ENCODE measurements at regions not wholly inside any gene's neighbourhood (a gene's known extent, or its start where the extent isn't known, plus 50 kb on each side); places are given as distances from the start of the nearest gene placed in this dataset.
A peak's percentile ranks its signal among the peaks of the same experiment; 100 is the strongest.

DNA sequence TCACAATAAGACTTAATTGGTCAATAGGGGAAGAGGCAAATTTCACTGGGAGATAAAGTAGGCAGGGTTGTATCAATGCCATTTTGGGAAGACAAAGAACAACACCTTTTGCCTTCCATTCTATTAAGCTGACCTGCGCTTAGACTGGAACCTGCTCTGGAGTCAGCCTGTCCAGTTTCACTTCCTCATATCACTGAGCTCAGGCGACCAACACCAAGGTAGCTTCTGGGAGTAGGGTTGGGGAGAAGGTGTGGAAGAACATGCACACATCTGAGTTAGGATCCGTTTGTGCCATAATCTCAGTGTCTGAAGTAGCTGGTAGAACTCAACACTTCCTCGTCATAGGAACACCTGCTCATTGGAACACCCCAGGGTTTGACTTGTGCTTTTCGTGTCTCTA lies 527.4 kb upstream of the IGFBP3 start:
- DNase-seq (ENCODE audit: low read depth), result no peak

DNA sequence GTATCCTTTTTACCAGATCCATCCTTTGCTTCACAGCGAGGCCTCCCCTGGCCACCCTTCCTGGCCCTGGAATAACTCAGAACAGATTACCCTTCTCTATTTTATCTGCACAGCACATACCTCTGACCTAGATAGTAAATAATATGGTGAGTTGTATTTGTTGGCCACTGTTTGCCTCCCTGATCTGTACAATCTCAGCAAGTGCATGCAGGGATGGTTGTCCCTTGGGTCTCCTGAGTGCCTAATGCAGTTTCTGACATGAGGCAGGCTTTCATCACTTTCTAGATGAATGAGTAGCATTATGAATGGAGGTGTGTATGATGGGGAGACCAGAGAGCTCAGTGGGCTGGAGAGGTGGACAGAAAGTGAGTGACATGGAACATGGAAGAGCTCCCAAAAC lies 525.1 kb upstream of the IGFBP3 start:
- no peak for DNase-seq (ENCODE audit: low read depth)

DNA sequence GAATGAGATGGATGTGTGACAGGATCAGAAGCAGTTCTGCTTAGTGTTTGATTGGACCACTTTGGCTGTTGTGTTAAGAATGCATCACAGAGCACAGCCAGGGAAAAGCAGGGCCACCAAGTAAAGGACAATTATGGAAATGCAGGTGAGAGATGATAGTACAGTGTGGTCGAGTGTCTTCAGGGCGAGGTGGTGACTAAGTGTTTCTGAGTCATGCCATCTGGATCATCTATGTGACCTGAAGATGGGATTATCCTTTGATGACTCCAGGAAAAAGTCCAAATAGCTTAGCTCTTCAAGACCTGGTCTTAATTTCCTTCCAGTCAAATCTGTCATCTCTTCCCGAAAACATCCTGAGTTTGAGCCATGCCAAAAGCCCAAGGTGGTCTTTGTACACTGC lies 523.2 kb upstream of the IGFBP3 start:
- no peak for DNase-seq (ENCODE audit: low read depth)

DNA sequence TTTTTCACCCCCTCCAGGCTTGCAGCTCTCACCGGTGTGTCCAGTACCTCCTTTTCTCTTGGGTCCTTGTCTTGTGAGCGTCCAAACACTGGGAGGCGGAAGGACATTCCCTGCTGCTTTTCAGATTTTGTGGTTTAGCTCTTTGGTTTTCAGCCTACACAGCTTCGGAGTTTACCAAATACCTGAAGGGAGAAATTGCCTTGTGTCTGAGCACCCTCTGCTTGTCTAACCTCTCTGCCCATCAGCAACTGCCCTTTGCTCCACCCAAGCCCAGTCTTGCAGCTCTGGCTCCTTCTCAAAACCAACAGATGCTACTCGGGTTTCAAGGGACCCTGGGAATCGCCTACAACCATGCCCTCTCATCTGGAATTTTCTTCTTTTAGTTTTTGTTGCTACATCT lies 519.1 kb upstream of the IGFBP3 start:
- DNase-seq (ENCODE audit: low read depth), result no peak

DNA sequence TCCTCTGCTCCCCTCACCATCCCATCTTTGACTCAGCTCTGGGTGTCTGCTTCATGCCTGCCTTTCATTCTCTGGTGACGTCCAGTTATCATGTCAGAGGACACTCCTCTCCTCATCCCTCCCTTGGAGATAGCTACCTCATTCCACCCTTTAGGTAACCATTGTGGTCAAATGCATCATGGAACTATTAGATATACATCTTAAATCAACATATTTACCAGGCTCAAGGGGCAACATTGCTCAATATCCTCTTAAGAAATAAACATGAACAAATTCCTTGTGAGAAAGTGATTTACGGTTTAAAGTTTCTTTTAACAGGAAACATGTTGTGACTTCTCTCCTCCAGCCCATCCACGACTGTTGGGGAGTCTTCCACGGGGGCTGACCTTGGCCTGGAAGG lies 511.6 kb upstream of the IGFBP3 start:
- peak; percentile 62 for DNase-seq (ENCODE audit: low read depth)

DNA sequence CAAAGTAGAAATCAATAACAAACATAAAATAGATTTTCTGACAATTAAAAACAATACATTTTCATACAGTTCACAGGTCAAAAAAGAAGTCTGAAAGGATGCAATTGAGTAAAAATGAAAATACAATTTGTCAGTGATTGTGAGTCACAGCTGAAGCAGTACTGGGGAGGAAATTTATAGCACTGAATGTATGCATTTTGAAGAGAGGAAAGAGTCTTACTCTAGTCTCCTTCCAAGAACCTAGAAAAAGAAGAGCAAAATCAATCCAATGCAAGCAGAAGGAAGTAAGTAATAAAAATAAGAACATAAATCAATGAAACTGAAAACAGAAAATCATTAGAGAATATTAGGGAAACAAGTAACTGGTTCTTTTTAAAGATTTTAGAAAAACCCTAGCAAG lies 507.2 kb upstream of the IGFBP3 start:
- no peak for DNase-seq (ENCODE audit: low read depth)

DNA sequence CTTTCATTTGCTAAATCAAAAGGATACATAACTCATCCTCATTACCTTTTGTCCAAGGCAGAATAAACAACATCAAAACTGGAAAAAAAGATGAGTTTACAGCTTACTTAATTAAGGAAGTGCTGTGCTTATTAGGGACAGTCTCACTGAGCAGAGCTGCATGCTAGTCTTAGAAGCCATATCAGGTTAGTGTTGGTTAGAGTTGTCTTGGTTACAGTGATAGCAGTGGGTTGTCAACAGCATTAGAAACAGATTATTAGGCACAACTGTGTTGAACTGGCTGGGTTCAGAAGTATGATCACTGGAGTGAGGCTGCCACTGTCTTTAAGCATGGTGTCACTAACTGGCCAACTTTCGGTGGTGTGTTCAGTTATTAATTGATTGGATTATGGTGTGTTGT lies 503.9 kb upstream of the IGFBP3 start:
- DNase-seq (ENCODE audit: low read depth), result peak; percentile 46

DNA sequence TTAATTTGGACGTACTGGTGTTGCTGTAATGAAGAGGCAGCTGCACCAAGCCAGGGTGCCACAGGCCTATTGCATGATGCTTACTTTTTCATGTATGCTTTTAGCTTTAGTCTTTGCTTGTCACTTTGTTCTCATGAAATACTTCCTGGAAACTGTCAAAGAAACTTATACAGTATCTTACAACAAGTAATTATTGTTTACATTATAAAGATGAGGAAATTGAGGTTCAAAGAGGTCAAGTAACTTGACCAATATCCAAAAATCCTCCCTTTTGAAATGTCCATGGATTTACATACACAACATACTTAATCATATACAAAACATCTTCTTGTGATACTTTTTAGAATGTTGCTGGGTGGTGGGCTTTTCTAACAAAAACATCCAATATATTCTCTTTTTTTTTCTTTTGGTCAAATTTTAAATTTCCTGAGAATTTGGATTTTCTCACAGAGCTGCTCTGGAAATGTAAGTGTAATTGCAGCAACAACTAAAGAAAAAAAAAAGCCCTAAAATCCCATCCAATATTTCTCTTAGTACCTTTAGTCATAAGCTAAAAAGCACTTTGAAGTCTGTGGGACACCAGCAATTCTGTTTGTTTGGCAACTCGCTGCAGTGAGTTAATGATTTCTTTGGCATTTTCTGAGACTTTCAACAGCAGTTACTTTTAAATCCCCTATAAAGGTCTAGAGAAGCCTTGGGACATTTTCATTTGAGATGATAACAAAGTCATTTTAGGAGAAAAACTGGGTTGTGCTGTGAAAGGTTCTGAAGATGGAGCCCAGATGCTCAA lies 500.6 kb upstream of the IGFBP3 start:
- DNase-seq (ENCODE audit: low read depth), result peak; percentile 87

DNA sequence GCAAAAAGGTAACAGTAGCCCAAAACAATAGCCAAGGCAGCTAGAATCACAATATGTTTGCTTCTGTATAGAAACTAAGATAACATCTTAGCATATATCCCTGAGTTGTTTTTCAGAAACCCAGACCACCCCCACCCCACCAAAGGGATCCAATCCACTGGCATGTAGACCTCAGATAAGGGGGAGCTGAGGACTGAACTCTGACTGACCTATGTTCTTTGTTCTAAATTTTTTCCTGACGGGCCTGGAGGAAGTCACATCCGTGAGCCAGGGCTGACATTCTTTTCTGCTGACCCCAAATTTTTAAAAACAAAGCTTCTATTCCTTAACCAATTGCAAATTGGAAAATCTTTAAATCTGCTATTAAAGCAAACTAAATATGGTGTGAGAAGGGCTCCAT lies 493.9 kb upstream of the IGFBP3 start:
- no peak for DNase-seq (ENCODE audit: low read depth)

DNA sequence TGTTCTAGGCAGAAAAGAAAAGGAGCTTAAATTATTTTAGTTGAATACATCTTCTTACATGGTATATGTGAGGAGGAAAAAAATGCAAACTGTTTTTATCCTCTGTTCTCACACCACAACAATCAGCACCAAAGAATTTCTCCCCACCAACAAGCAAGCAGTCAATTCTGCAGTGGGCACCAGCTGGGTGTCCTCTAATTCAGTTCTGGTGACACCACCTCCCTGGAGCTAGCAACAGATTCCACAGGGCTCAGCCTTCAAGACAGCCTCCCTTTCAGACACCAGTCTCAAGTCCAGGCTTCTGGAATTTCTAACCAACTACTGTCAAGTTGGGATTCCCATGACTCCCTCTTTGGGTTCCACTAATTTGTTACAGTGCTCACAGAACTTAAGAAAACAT lies 490.2 kb upstream of the IGFBP3 start:
- DNase-seq (ENCODE audit: low read depth), result no peak

DNA sequence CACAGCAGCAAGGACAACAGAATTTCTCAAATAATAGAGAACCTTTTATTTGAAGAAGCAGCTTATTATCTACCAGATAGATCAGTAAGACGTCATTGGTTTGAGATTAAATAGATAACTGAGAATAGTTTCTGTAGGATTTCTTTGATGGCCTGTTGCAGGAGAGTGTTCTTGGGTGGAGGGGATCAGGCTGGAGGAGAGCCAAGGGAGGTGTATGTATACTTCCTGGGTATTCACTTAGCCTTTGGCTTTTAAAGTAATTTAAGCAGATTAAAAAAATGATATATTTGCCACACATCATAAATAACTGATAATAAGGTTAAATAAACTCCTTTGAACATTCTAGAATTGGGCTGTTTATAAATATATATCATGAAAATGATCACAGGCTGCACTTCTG lies 486.1 kb upstream of the IGFBP3 start:
- no peak for DNase-seq (ENCODE audit: low read depth)

DNA sequence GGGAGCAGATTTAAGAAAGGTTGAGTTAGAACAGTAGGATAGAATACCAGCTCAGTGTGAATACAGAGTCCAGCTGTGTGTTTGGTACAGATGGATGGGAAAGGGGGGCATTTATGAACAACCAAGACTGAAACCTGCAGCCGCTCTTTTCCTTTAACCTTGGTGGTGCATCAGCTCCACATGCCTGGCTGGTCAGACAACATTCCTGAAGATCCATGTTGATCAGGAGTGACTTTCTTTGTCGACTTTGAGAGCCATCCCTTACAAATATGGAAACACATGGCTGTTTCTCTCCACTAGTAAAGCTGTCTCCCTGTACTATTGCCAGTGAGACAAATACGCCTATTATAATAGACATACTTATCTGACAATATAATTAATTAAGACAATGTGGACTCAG lies 476.5 kb upstream of the IGFBP3 start:
- no peak for DNase-seq (ENCODE audit: low read depth)

DNA sequence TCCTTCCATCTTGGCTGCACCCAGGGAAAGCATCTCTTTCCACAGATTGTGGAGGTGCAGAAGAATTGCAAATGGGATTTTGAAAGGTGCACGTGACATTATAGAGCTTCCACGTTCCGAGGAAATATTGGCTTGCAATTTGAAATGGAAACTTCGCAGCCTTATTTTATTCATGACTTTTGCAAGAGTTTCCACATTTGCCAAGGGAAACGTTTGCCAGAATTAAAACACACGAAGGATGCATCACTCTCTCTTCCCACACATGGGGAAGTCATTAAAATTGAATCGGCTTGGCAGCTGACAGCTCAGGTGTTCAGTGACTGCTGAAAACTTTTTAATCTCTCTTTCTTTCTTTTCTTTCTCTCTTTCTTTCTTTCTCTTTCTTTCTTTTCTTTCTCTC lies 475.4 kb upstream of the IGFBP3 start:
- DNase-seq (ENCODE audit: low read depth), result no peak

DNA sequence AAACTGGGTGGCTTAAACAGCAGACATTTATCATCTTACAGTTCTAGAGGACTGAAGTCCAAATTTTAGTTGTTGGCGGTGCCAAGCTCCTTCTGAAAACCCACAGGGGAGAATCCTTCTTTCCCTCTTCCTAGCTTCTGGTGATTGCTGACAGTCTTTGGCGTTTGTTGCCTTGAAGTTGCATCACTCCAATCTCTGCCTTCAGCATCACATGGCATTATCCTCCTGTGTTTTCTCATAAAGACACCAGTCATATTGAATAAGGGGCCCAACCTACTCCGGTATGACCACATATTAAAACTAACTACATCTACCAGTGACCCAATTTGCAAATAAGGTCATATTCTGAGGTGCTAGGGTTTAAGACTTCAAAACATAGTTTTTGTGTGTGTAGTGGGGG lies 472.1 kb upstream of the IGFBP3 start:
- DNase-seq (ENCODE audit: low read depth), result no peak

DNA sequence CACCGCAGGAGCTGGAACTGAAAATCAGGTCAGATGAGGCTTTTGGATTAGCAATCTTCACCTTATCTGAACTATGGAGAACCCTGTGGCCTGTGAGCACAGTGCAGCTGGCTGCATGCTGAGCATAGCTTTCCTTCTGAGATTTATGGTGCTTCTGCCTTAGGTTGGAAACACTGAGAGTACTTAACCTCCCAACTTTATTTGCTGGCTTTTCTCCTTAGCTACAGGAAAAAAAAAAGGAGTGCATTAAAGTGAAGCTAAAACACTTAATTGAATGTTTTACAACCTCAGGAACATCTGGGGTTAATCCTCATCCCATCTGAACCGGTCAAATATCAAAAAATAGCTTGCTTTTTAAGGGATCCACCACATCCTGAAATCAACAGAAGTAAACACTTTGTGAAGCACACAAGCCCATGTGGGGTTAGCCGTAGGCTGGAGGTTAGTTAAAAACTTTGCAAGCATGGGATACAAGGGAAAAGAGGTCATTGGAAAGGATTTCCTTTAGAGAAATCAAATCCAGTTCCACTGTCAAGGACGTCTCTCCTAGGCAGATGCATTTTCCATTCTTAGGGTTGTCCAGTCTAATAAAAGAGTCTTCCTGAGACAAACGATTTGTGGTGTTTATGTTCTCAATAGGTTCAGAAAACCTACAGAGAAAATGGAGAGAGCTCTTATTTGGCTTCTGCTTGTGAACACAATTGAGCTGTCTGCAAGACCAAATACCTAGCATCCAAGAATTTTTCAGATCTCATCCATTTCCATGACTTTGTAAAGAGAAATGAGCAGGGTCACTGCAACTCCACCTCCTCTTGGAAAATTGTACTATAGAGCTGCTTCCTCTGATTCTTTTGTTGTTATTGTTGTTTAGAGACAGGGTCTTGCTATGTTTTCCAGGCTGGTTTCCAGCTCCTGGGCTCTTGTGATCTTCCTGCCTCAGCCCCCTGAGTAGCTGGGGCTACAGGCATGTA lies 470.4 kb upstream of the IGFBP3 start:
- no peak for DNase-seq (ENCODE audit: low read depth)

DNA sequence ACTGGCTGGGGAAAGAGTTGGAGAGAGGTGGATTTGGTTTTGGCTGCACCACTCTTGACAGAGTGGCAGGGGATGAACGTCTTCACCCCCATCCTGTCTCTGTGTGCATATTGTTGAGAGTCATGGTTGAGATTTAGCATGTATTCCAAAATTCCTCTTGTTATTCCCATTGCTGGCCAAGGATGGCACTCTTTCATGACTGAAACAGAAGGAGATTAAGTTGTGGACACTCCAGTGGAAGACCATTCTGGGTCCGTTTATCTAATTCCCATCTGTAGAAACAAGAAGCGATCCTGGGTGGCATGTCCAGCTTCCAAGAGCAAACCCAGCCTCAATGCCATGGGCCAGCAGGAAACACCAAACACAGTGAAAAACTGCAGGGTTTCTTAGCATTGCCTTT lies 469.0 kb upstream of the IGFBP3 start:
- DNase-seq (ENCODE audit: low read depth), result no peak

DNA sequence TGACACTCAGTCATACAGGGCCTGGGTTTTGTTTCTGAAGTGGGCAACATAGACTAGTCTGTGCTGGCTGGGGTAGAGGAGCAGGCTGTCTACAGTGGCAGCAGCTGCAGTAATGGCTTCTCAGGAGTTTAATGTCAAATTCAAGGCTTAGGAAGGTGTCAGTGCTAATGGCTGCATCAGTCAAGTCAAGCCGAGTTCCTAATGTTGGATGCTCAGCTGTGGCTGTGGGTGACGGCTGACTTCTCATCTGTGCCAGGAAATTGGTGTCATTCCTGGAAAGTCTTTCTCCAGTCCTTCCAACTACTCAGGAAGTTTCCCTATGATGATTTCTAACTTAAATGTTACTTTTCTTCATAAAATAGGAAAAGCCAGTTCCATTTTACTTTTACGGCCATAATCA lies 468.1 kb upstream of the IGFBP3 start:
- DNase-seq (ENCODE audit: low read depth), result no peak

DNA sequence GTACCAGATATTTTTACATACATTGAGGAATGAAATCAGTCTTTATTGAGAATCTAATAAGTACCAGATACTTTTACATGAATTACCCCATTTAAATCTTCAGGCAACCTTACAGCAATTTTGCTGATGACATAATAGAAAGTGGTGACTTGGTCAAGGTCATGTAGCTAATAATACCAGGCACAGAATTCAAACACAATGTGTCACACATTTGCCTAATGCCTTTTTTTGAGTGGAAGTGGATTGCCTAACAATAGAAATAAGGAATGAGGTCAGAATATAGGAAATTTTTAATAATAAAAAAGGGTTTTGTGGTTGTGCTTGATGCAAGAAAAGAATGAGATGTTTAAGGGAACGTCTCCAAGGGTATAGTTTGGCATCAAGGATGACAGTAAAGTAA lies 466.6 kb upstream of the IGFBP3 start:
- peak; percentile 45 for DNase-seq (ENCODE audit: low read depth)

DNA sequence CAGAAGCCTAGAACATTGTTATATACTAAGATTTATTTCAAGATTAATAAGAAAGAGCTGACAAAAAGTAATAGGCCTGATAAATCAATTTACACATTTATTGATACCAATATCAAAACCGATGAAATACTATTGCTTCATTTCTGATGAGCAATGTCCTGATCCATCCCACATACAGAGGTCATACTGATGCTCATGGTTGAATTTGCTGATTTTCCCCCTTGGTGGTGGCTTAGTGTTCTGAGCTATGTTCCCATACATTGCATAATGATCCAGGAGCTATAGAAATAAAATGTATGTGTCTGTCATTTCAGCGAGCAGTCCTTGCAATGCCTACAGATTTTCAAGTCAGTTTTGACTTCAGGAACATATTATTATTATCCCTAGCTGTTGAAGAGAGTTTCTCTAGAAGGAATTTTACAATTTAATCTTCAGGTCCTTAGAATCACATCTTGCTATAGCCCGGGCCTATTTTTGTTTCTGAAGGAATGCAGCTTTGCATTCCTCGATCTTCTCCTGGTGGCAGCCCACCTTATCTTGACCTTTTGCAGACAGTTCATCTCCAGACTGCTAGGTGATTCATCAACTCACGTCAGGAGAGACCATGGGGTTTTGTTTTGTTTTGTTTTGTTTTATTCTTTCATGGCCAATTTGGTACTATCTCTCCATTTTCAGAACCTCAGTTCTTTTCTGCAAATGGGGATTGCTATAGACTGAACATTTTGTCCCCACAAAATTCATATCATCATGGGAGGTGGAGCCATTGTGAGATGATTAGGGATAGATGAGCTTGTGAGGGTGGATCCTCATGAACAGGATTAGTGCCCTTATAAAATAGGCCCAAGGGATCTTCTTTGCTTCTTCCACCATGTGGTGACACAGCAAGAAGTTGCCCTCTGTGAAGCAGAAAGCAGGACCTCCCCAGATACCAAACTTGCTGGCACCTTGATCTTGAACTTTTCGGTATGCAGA lies 465.6 kb upstream of the IGFBP3 start:
- no peak for DNase-seq (ENCODE audit: low read depth)

DNA sequence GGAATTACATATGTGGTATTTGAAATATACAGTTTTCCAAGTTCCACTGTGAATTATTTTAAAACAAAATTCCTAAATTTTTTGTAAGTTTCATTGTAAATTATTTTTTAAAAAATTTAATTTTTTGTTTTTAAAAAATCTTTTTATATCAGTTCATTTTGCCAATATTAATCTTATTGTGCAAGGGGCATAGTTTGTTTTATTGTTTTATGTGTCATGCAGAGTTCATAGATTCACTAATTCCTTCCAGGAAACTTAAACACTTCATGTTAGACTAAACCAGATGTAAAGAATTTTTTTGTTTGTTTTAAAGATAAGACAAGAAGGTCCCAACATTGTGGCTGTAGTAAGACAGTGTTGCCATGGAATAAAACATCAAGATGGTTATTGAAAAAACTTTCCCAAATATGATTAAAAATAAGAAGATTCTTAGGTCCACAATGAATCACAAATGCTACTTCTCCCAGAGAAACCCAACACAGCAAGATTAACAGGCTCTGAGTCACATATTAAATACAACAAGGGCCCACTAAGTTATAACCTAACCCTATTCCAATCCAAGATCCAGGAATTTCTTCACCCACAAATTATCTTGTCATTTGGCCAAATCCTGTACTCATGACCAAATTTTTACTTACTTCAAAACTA lies 464.7 kb upstream of the IGFBP3 start:
- DNase-seq (ENCODE audit: low read depth), result peak; percentile 80

DNA sequence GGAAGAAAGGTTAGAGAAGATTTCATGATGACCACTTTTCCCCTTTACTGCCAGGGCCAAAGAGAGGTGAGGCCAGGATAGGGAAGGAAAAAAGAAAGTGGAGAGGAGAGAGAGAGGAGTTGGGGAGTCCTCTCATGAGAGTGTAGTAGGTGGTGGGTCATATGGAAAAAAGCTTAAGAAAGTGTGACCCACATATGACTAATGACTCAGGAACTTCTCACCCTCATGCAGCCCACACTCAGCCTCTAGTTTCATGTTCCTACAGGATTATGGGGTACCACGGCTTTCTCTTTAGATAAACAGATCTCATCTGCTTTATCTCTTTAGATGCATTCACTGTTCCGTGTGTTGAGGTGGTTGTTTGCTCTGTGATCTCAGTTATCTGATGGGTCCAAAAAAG lies 462.5 kb upstream of the IGFBP3 start:
- peak; percentile 65 for DNase-seq (ENCODE audit: low read depth)

All from renal cortical epithelial cell (primary cell).